DMS153 (cell line): ENCODE measurements at regions not wholly inside any gene's neighbourhood (a gene's known extent, or its start where the extent isn't known, plus 50 kb on each side); places are given as distances from the start of the nearest gene placed in this dataset.
"Not testable (repeated sequence)": the region's sequence is repeated elsewhere in the genome, so short reads cannot be mapped to it uniquely, and the experiment has no call there.

Source experiments
- DNase-seq: peaks from one replicate; lab custom pipeline; 2025; lab: John Stamatoyannopoulos, UW

- DNase-seq = no peak
Observed at GRCh38 chr3:140870351-140870750, 71.3 kb upstream of the SLC25A36 start.

DNA sequence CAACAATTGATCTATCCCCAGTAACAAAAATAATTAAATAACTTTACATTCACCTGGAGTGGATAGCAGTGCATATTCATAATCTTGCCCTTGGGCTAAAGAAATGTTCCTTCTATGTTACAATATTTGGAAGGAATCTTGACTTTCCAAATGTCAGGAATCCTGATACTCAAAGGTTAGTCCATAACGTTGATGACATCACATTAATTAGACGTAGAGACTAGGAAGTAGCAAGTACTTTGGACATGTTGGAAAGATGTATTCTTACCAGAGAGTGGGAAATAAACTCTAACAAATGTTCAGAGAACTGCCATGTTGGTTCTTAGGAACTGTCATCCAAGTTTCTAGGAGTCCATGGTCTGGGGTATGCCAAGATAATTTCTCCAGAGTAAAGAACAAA lies 70.6 kb upstream of the SLC25A36 start:
- no peak for DNase-seq

GRCh38 chr3:140872165-140872564 lies 69.5 kb upstream of the SLC25A36 start:
- not testable (repeated sequence) for DNase-seq

GRCh38 chr3:140883428-140884040 lies 58.1 kb upstream of the SLC25A36 start:
- DNase-seq = no peak

DNA sequence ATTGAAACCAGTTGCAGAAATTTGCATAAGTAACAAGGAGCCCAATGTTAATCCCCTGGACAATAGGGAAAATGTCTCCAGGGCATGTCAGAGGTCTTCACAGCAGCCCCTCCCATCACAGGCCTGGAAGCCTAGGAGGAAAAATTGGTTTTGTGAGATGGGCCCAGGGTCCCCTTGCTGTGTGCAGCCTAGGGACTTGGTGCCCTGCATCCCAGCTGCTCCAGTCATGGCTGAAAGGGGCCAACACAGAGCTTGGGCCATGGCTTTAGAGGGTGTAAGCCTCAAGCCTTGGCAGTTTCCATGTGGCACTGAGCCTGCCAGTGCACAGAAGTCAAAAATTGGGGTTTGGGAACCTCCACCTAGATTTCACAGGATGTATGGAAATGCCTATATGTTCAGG lies 55.9 kb upstream of the SLC25A36 start:
- DNase-seq = not testable (repeated sequence)
